ENCODE measurements at regions not wholly inside any gene's neighbourhood (a gene's known extent, or its start where the extent isn't known, plus 50 kb on each side); places are given as distances from the start of the nearest gene placed in this dataset.
A peak's percentile ranks its signal among the peaks of the same experiment; 100 is the strongest.
"Not testable (repeated sequence)": the region's sequence is repeated elsewhere in the genome, so short reads cannot be mapped to it uniquely, and the experiment has no call there.

GRCh38 chr2:160550048-160550447 lies 56.4 kb upstream of the RBMS1 start:
- no peak for DNase-seq

- no peak for DNase-seq
Observed at GRCh38 chr2:160551259-160551658, 57.7 kb upstream of the RBMS1 start.

GRCh38 chr2:160555420-160556071 lies 61.9 kb upstream of the RBMS1 start:
- DNase-seq: no peak

GRCh38 chr2:160557903-160558302 lies 64.3 kb upstream of the RBMS1 start:
- DNase-seq: no peak

- DNase-seq: no peak
Observed at GRCh38 chr2:160558531-160558930, 64.9 kb upstream of the RBMS1 start.

GRCh38 chr2:160561551-160562295 lies 68.1 kb upstream of the RBMS1 start:
- no peak for DNase-seq

- DNase-seq: no peak
Observed at GRCh38 chr2:160562730-160563129, 69.1 kb upstream of the RBMS1 start.

GRCh38 chr2:160564591-160564990 lies 71.0 kb upstream of the RBMS1 start:
- no peak for DNase-seq

- DNase-seq: no peak
Observed at GRCh38 chr2:160565099-160565845, 71.7 kb upstream of the RBMS1 start.

GRCh38 chr2:160566717-160567116 lies 73.1 kb upstream of the RBMS1 start:
- peak; percentile 4 for DNase-seq

GRCh38 chr2:160568856-160569255 lies 75.2 kb upstream of the RBMS1 start:
- no peak for DNase-seq

- no peak for DNase-seq
Observed at GRCh38 chr2:160570376-160570775, 76.8 kb upstream of the RBMS1 start.

GRCh38 chr2:160574468-160575140 lies 81.0 kb upstream of the RBMS1 start:
- no peak for DNase-seq

- DNase-seq: no peak
Observed at GRCh38 chr2:160575368-160575767, 81.8 kb upstream of the RBMS1 start.

GRCh38 chr2:160576054-160576499 lies 82.5 kb upstream of the RBMS1 start:
- DNase-seq: no peak

- DNase-seq: not testable (repeated sequence)
Observed at GRCh38 chr2:160577081-160577480, 83.5 kb upstream of the RBMS1 start.

- no peak for DNase-seq
Observed at GRCh38 chr2:160581035-160581434, 87.4 kb upstream of the RBMS1 start.

GRCh38 chr2:160581448-160581847 lies 87.8 kb upstream of the RBMS1 start:
- no peak for DNase-seq

- no peak for DNase-seq
Observed at GRCh38 chr2:160582081-160582480, 88.5 kb upstream of the RBMS1 start.

GRCh38 chr2:160582490-160583145 lies 89.0 kb upstream of the RBMS1 start:
- no peak for DNase-seq

- DNase-seq: no peak
Observed at GRCh38 chr2:160583146-160583535, 89.5 kb upstream of the RBMS1 start.

GRCh38 chr2:160583813-160584537 lies 90.4 kb upstream of the RBMS1 start:
- DNase-seq: no peak

Measured in hematopoietic multipotent progenitor cell treated with erythropoietin and hydrocortisone succinate and interleukin-3 and kit ligand, for 8 days (in vitro differentiated cells).